ENCODE measurements at regions not wholly inside any gene's neighbourhood (a gene's known extent, or its start where the extent isn't known, plus 50 kb on each side); places are given as distances from the start of the nearest gene placed in this dataset.

DNA sequence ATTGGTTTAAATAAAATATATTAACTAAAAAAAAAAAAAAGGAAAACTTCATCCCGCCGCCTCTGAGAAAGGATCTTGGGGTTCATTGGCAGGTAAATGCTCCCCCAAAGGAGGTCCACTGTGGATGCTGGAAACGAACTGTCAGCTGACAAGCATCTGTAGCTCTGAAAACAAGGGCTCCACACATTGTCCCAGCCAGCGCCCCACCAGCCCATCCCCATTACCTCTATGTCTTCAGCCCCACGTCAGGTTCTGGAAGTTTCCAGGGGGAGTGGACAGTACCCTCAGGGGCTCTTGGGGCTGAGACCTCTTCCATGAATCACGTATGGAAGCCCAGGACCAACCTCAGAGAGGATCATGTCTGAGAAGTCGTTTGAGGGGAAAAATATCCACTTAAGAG is 66.4 kb upstream of the WNT7B start:
- Mint-ChIP-seq H3K36me3 (ENCODE audit: insufficient read depth, unreplicated experiment) (peaks cover 6% of the 10 kb centered on the region), H3K9me3 (ENCODE audit: low read depth, unreplicated experiment) (no peaks in the 10 kb centered on the region), H3K27ac (ENCODE audit: unreplicated experiment) (no peak overlapping the region), H3K4me3 (ENCODE audit: low read depth, unreplicated experiment) (no peak overlapping the region), H3K4me1 (ENCODE audit: low read depth, unreplicated experiment) (no peaks in the 10 kb centered on the region), H3K27me3 (ENCODE audit: unreplicated experiment) (no peaks in the 10 kb centered on the region)
- BruUV-seq (replicated peaks), result no TSS peak
- CTCF ChIA-PET, result interaction anchor here (0.6 kb wide), 1 partner anchor 108 kb away, joined by 11 read pairs; no protein-coding TSS in a partner anchor
- no peak for DNase-seq
- TF ChIP-seq, protein P1, sequence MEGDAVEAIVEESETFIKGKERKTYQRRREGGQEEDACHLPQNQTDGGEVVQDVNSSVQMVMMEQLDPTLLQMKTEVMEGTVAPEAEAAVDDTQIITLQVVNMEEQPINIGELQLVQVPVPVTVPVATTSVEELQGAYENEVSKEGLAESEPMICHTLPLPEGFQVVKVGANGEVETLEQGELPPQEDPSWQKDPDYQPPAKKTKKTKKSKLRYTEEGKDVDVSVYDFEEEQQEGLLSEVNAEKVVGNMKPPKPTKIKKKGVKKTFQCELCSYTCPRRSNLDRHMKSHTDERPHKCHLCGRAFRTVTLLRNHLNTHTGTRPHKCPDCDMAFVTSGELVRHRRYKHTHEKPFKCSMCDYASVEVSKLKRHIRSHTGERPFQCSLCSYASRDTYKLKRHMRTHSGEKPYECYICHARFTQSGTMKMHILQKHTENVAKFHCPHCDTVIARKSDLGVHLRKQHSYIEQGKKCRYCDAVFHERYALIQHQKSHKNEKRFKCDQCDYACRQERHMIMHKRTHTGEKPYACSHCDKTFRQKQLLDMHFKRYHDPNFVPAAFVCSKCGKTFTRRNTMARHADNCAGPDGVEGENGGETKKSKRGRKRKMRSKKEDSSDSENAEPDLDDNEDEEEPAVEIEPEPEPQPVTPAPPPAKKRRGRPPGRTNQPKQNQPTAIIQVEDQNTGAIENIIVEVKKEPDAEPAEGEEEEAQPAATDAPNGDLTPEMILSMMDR (IDR thresholded peaks at IDR 0.05; ENCODE audit: unreplicated experiment), result no peak
- intact Hi-C loops (cut with micrococcal nuclease; ENCODE audit: unreplicated experiment), result no loop called here

GRCh38 chr22:46043816-46044620 is 67.1 kb upstream of the WNT7B start:
- BruUV-seq (replicated peaks), result no TSS peak
- Mint-ChIP-seq H3K9me3 (ENCODE audit: low read depth, unreplicated experiment) (no peaks in the 10 kb centered on the region), H3K27ac (ENCODE audit: unreplicated experiment) (no peak overlapping the region), H3K4me3 (ENCODE audit: low read depth, unreplicated experiment) (peak overlapping the region; percentile 56), H3K4me1 (ENCODE audit: low read depth, unreplicated experiment) (no peaks in the 10 kb centered on the region), H3K36me3 (ENCODE audit: insufficient read depth, unreplicated experiment) (peaks cover 6% of the 10 kb centered on the region), H3K27me3 (ENCODE audit: unreplicated experiment) (no peaks in the 10 kb centered on the region)
- CTCF ChIA-PET, result no interaction called here
- no peak for DNase-seq
- intact Hi-C loops (cut with micrococcal nuclease; ENCODE audit: unreplicated experiment), result no loop called here
- TF ChIP-seq, protein P1 (IDR thresholded peaks at IDR 0.05; ENCODE audit: unreplicated experiment), result no peak

- H3K27me3 Mint-ChIP-seq (ENCODE audit: unreplicated experiment), result no peaks in the 10 kb centered on the region
- BruUV-seq (replicated peaks), result no TSS peak
- CTCF ChIA-PET, result no interaction called here
- intact Hi-C loops (cut with micrococcal nuclease; ENCODE audit: unreplicated experiment), result no loop called here
- peak overlapping the region; percentile 56 for H3K4me3 Mint-ChIP-seq (ENCODE audit: low read depth, unreplicated experiment)
- peaks cover 6% of the 10 kb centered on the region for H3K36me3 Mint-ChIP-seq (ENCODE audit: insufficient read depth, unreplicated experiment)
- no peaks in the 10 kb centered on the region for H3K9me3 Mint-ChIP-seq (ENCODE audit: low read depth, unreplicated experiment)
- H3K27ac Mint-ChIP-seq (ENCODE audit: unreplicated experiment), result no peak overlapping the region
- TF ChIP-seq, protein P1 (IDR thresholded peaks at IDR 0.05; ENCODE audit: unreplicated experiment), result no peak
- peak; percentile 21 for DNase-seq
- no peaks in the 10 kb centered on the region for H3K4me1 Mint-ChIP-seq (ENCODE audit: low read depth, unreplicated experiment)
Observed at GRCh38 chr22:46044621-46045458, 67.9 kb upstream of the WNT7B start.

- CTCF ChIA-PET, result no interaction called here
- H3K4me3 Mint-ChIP-seq (ENCODE audit: low read depth, unreplicated experiment), result peak overlapping the region; percentile 56
- TF ChIP-seq, protein P1 (IDR thresholded peaks at IDR 0.05; ENCODE audit: unreplicated experiment), result no peak
Observed at GRCh38 chr22:46045459-46046298, 68.7 kb upstream of the WNT7B start.

More at GRCh38 chr22:46045459-46046298, 68.7 kb upstream of the WNT7B start:
- Mint-ChIP-seq H3K27me3 (ENCODE audit: unreplicated experiment) (no peaks in the 10 kb centered on the region), H3K4me1 (ENCODE audit: low read depth, unreplicated experiment) (no peaks in the 10 kb centered on the region), H3K36me3 (ENCODE audit: insufficient read depth, unreplicated experiment) (peaks cover 6% of the 10 kb centered on the region), H3K27ac (ENCODE audit: unreplicated experiment) (no peak overlapping the region), H3K9me3 (ENCODE audit: low read depth, unreplicated experiment) (no peaks in the 10 kb centered on the region)
- DNase-seq, result no peak
- no TSS peak for BruUV-seq (replicated peaks)
- intact Hi-C loops (cut with micrococcal nuclease; ENCODE audit: unreplicated experiment), result no loop called here

All from Calu3 (cell line).